Neutrophil (primary cell): ENCODE measurements at regions not wholly inside any gene's neighbourhood (a gene's known extent, or its start where the extent isn't known, plus 50 kb on each side); places are given as distances from the start of the nearest gene placed in this dataset.

Source experiments
- H3K27ac ChIP-seq: fragments of 200-600 bp; sonication (generic); 2 replicates; pipeline ENCODE4 v1.5.1; 2016; ENCODE audit warnings: mild to moderate bottlenecking, moderate library complexity
- H3K27me3 ChIP-seq: fragments of 200-600 bp; sonication (generic); 2 replicates; pipeline ENCODE4 v1.6.0; 2016; ENCODE audit warnings: mild to moderate bottlenecking
- H3K36me3 ChIP-seq: fragments of 200-600 bp; sonication (generic); 2 replicates; pipeline ENCODE4 v1.5.1; 2017
- H3K4me1 ChIP-seq, 2 experiments: fragments of 200-600 bp in 1 of 2; sonication (generic) in 1 of 2; 1 replicate in 1 of 2; 2 replicates in 1 of 2; pipeline versions ENCODE4 v1.5.1 to v1.6.1; 2013 to 2016; ENCODE audit warnings: low read depth in 1 of 2, low read length in 1 of 2, mild to moderate bottlenecking in 1 of 2, moderate library complexity in 1 of 2; ENCODE audit not compliant: control insufficient read depth in 1 of 2, insufficient read depth in 1 of 2
- H3K4me3 ChIP-seq, 2 experiments: fragments of 200-600 bp in 1 of 2; sonication (generic) in 1 of 2; 1 replicate in 1 of 2; 2 replicates in 1 of 2; pipeline ENCODE4 v1.5.1; 2013 to 2016; ENCODE audit warnings: low read depth in 1 of 2, low read length in 1 of 2, mild to moderate bottlenecking in 1 of 2, moderate library complexity in 1 of 2
- H3K9me3 ChIP-seq: fragments of 200-600 bp; sonication (generic); 2 replicates; pipeline ENCODE4 v1.5.1; 2016
- TF ChIP-seq, protein P1 (sequence below): fragments of 200-600 bp; sonication (generic); IDR thresholded peaks from 2 replicates; pipeline ENCODE4 v1.5.1; 2016; ENCODE audit warnings: antibody characterized with exemption

DNA sequence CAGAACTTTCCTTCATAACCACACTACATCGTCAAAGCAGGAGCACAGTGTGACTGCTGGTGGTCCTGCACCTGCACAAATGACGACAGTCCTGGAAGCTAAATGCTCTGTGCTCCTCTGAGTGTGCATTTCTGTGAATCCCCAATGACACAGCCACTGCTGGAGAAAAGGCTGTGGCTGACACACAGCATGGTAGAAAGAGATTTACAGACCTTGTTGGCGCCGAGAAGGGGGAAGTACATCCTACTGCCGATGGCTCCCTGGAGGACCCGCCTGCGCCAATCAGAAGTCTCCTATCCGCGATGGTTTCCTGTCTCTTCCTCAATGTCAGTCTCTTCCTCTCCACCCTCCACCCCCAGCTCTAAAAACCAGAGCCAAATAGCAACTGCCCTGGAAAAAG lies 115.4 kb upstream of the RAB4A start:
- no peaks in the 10 kb centered on the region for H3K9me3 ChIP-seq
- H3K27ac ChIP-seq, result peak overlapping the region; percentile 54
- no peaks in the 10 kb centered on the region for H3K27me3 ChIP-seq
- H3K4me3 ChIP-seq, result peak overlapping the region in 1 of 2 experiments; percentile 14
- H3K4me1 ChIP-seq, result peaks cover 45 to 56% of the 10 kb centered on the region in 2 experiments
- TF ChIP-seq, protein P1, sequence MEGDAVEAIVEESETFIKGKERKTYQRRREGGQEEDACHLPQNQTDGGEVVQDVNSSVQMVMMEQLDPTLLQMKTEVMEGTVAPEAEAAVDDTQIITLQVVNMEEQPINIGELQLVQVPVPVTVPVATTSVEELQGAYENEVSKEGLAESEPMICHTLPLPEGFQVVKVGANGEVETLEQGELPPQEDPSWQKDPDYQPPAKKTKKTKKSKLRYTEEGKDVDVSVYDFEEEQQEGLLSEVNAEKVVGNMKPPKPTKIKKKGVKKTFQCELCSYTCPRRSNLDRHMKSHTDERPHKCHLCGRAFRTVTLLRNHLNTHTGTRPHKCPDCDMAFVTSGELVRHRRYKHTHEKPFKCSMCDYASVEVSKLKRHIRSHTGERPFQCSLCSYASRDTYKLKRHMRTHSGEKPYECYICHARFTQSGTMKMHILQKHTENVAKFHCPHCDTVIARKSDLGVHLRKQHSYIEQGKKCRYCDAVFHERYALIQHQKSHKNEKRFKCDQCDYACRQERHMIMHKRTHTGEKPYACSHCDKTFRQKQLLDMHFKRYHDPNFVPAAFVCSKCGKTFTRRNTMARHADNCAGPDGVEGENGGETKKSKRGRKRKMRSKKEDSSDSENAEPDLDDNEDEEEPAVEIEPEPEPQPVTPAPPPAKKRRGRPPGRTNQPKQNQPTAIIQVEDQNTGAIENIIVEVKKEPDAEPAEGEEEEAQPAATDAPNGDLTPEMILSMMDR, result no peak
- no peaks in the 10 kb centered on the region for H3K36me3 ChIP-seq

DNA sequence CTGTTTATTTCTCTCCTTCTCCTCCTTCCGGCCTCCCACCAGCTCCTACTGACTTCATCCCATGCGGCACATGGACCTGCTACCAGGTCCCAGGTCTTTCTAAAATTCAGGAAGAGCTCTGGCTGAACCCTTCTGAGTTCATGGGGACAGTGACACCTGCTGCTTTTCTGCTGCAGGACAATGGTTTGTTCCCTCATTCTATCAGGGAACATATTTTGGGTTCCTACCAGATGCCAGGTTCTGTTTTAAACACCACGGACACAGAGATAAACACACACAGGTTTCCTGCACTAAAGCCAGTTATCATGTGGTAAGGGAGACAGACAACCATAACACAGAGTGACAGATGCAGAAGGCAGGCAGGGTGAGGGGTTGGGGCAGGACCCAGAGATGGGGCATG lies 114.0 kb upstream of the RAB4A start:
- peaks cover 46 to 56% of the 10 kb centered on the region in 2 experiments for H3K4me1 ChIP-seq
- H3K9me3 ChIP-seq, result no peaks in the 10 kb centered on the region
- TF ChIP-seq, protein P1, result no peak
- H3K4me3 ChIP-seq, result no peak overlapping the region
- H3K27ac ChIP-seq, result peak overlapping the region; percentile 88
- no peaks in the 10 kb centered on the region for H3K27me3 ChIP-seq
- H3K36me3 ChIP-seq, result no peaks in the 10 kb centered on the region

DNA sequence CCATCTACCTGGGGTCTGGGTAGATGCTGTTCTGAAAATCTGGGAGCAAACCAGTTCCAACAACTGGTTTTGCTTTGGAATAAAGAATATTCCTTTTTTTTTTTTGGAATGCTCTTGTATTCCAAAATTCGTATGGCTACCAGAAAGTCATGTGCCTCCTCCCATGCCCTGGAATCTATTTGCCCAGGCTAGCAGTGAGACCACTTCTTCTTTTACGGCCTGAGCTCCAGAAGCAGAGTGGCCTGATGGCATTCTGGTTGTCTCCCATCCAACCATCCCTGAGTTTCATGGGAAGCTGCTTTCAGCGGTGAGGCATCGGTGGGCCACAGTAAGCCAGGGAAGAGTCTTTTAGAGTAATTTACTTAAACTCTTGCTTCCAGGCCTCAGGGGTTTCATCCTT lies 113.4 kb upstream of the RAB4A start:
- Histone ChIP-seq H3K36me3 (no peaks in the 10 kb centered on the region), H3K27ac (peak overlapping the region; percentile 88), H3K4me1 (peaks cover 46 to 56% of the 10 kb centered on the region in 2 experiments), H3K27me3 (no peaks in the 10 kb centered on the region), H3K9me3 (no peaks in the 10 kb centered on the region), H3K4me3 (no peak overlapping the region)
- TF ChIP-seq, protein P1, result no peak

DNA sequence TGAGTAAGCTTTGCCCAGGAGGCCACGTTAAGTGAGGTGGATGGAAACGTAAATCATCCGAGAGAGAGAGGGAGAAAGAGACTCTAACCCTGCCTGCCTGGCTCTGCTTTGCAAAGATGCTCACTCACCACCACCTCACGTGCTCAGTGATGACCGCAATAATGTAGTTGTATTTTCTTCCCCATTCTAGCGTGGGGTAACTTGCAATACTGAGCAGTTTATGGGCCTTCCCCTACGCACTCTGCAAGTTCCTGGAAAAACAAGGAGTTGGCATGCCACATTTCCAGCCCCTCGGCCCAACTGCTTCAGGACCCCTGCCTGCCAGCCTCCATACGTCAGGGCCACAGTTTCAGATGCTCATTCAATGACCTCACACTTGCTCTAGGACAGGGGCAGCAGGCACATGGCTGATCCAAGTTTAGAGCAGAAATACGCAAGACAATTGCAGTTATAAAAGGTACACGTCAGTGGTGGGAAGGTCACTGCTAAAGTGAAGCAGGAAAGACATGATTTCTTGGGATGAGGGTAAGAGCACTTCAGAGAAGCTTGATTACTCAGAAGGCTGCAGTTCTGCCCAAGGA lies 112.5 kb upstream of the RAB4A start:
- Histone ChIP-seq H3K9me3 (no peaks in the 10 kb centered on the region), H3K27ac (peak overlapping the region; percentile 88), H3K36me3 (no peaks in the 10 kb centered on the region), H3K4me3 (peak overlapping the region; percentile 15 to 33), H3K27me3 (no peaks in the 10 kb centered on the region), H3K4me1 (peaks cover 46 to 56% of the 10 kb centered on the region in 2 experiments)
- TF ChIP-seq, protein P1, result no peak

DNA sequence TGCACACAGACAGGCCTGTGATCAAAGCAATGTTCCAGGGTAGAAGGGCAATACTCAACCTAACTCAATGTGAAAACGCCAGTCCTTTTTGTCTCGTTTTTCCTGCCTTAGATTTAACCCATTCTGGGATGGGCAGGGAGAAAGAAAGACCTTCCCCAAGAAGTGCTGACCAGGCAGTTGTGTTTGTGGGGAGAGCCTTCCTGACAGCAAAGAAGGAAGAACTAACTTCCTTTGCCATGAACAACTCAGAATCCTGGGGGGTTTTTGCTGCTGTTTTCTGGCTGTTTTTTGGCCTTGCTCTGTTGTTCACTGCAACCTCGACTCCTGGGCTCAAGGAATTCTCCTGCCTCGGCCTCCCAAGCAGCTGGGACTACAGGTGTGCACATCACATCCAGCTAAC lies 112.0 kb upstream of the RAB4A start:
- TF ChIP-seq, protein P1, result no peak
- peaks cover 46 to 56% of the 10 kb centered on the region in 2 experiments for H3K4me1 ChIP-seq
- H3K27ac ChIP-seq, result peak overlapping the region; percentile 88
- H3K4me3 ChIP-seq, result peak overlapping the region in 1 of 2 experiments; percentile 33
- H3K36me3 ChIP-seq, result no peaks in the 10 kb centered on the region
- H3K27me3 ChIP-seq, result no peaks in the 10 kb centered on the region
- H3K9me3 ChIP-seq, result no peaks in the 10 kb centered on the region
